Heart right ventricle (tissue), 16 donors: ENCODE measurements at regions not wholly inside any gene's neighbourhood (a gene's known extent, or its start where the extent isn't known, plus 50 kb on each side); places are given as distances from the start of the nearest gene placed in this dataset.

Experiments
- ATAC-seq, 8 donors: fragments of 200-7000 bp; cut with Tn5 transposase; one replicate each; pipeline ENCODE4 v1.9.1; 2020; ENCODE audit warnings: mild to moderate bottlenecking in 8 of 8, moderate library complexity in 8 of 8, moderate number of reproducible peaks in 1 of 8
- DNase-seq, 2 donors: peaks; one replicate each; pipeline ENCODE4 v3.0.0-alpha.2; 2020
- H3K27ac ChIP-seq, 10 donors: fragments of 200-600 bp; sonication (generic) in 2 of 10; one replicate each; pipeline versions ENCODE4 v1.5.0 to v1.8.0; 2020 to 2022; ENCODE audit warnings: mild to moderate bottlenecking in 3 of 10
- H3K27me3 ChIP-seq, 7 donors: fragments of 200-600 bp; one replicate each; pipeline ENCODE4 v1.8.0; 2021 to 2022; ENCODE audit warnings: mild to moderate bottlenecking in 2 of 7
- H3K36me3 ChIP-seq, 9 donors: fragments of 200-600 bp; sonication (generic) in 1 of 9; one replicate each; pipeline versions ENCODE4 v1.5.0 to v1.8.0; 2020 to 2022; ENCODE audit warnings: mild to moderate bottlenecking in 2 of 9
- H3K4me1 ChIP-seq, 9 donors: fragments of 200-600 bp; sonication (generic) in 1 of 9; one replicate each; pipeline versions ENCODE4 v1.5.0 to v1.8.0; 2020 to 2022; ENCODE audit warnings: mild to moderate bottlenecking in 4 of 9
- H3K4me3 ChIP-seq, 10 donors: fragments of 200-600 bp; sonication (generic) in 2 of 10; one replicate each; pipeline versions ENCODE4 v1.5.0 to v1.8.0; 2020 to 2022; ENCODE audit warnings: mild to moderate bottlenecking in 7 of 10, moderate library complexity in 2 of 10
- H3K9me3 ChIP-seq, 11 donors: fragments of 200-600 bp in 10 of 11; sonication (generic) in 2 of 11; one replicate each; pipeline versions ENCODE4 v1.5.0 to v1.8.0; 2013 to 2022; ENCODE audit warnings: mild to moderate bottlenecking in 2 of 11, control low read depth in 1 of 11, moderate library complexity in 1 of 11
- WGBS, 2 donors: extraction: QIAGEN DNeasy Blood & Tissue Kit; methylation state at CpG; one replicate each; pipeline ENCODE4 v1.1.7; 2013; ENCODE audit warnings: inconsistent platforms in 1 of 2; 5-methylcytosine and 5-hydroxymethylcytosine counted together
- intact Hi-C, 10 donors: fragments of 100-400 bp; cut with DNase I; formaldehyde crosslinking; loops; one replicate each; pipeline versions ENCODE4 v1.11.1 to v1.14.2; 2022
- TF ChIP-seq, protein P1 (sequence below), 9 donors: fragments of 200-600 bp; sonication (generic) in 2 of 9; IDR thresholded peaks; one replicate each; pipeline versions ENCODE4 v1.5.0 to v1.8.0; 2021 to 2022; ENCODE audit warnings: antibody characterized with exemption in 9 of 9, mild to moderate bottlenecking in 5 of 9, moderate library complexity in 1 of 9
- donor health status: Arrhythmogenic right ventricular cardiomyopathy.
- donor health status: ischemic (EF 13 %, LVEDD 7.1; RV severe dilation, severe dysfunction).
- donor health status: healthy with polysubstance abuse.
- donor health status: DM: no; HTN: yes; CAD: no.
- donor health status: DM: no; HTN: no; CAD: no.
- donor health status: ischemic (EF 25% LVEDD 6.9; RV normal size, moderate dysfunction).
- donor health status: ischemic (EF 25% LVEDD 5.7; RV mildly dilated, moderate dysfunction).
- donor health status: healthy.
- donor health status: DM: yes; HTN: yes; CAD: no.
- donor health status: Ischemic cardiomyopathy.
- donor health status: ischemic (EF 35%, LVEDD 5.7; RV mildly dilated, moderate dysfunction).
- donor health status: nonischemic (EF 11% LVEDD 7.7; RV severe dilation, severe dysfunction).
- donor health status: DM: yes; HTN: yes; CAD: no.
- donor health status: PGD.
- donor health status: ischemic (EF 29% LVEDD 5.4; RV normal size, mild dysfunction).
- donor health status: nonischemic (EF 23%, LVEDD 6.1; RV moderate dilation, normal function).

DNA sequence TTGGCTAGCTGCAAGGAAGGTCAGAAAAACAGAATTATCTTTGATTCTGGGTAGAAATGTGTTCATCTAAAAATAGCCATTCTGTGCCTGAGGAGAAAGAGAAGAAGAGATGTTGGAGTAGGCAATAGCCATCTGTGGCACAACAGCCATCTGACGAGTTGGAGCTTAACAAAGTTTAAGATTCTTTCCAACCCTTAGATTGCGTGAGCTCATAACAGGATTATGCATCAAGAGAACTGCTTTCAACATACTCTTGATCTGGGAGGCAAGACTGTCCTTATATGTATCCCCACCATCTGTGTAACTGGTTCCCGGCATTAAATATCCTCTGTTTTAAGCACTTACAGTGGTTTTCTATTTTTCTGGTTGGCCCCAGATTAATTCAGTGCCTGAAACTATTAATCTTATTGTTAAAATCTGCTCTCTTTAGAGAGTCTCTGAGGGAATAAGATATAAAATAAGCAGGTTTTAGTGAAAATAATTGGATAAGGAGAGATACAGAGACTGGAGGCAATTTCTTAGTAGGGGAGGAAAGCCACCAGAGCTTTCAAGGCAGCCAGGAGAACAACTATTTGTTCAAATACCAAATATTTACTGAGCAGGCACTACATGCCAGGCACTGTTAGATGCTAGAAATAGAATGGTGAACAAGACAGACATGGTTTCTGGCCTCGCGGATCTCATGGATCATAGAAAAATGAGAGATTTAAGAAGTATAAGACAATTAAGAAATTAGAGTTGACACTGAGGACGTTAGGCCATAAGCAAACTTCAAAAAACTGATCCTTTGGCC lies 398.0 kb downstream of the SMARCA1 start:
- Histone ChIP-seq H3K27me3 (peaks cover 0 to 18% (median 0%) of the 10 kb centered on the region in 7 donors), H3K4me1 (no peaks in the 10 kb centered on the region), H3K9me3 (no peaks in the 10 kb centered on the region), H3K4me3 (no peak overlapping the region), H3K36me3 (no peaks in the 10 kb centered on the region), H3K27ac (no peak overlapping the region)
- intact Hi-C loops: no loop called here
- TF ChIP-seq, protein P1, sequence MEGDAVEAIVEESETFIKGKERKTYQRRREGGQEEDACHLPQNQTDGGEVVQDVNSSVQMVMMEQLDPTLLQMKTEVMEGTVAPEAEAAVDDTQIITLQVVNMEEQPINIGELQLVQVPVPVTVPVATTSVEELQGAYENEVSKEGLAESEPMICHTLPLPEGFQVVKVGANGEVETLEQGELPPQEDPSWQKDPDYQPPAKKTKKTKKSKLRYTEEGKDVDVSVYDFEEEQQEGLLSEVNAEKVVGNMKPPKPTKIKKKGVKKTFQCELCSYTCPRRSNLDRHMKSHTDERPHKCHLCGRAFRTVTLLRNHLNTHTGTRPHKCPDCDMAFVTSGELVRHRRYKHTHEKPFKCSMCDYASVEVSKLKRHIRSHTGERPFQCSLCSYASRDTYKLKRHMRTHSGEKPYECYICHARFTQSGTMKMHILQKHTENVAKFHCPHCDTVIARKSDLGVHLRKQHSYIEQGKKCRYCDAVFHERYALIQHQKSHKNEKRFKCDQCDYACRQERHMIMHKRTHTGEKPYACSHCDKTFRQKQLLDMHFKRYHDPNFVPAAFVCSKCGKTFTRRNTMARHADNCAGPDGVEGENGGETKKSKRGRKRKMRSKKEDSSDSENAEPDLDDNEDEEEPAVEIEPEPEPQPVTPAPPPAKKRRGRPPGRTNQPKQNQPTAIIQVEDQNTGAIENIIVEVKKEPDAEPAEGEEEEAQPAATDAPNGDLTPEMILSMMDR (IDR thresholded peaks at IDR 0.05): no peak
- DNase-seq (no peak), ATAC-seq (no peak)
- 81 to 95% methylated on average over 6 of the region's 6 CpGs for WGBS, 2 donors

DNA sequence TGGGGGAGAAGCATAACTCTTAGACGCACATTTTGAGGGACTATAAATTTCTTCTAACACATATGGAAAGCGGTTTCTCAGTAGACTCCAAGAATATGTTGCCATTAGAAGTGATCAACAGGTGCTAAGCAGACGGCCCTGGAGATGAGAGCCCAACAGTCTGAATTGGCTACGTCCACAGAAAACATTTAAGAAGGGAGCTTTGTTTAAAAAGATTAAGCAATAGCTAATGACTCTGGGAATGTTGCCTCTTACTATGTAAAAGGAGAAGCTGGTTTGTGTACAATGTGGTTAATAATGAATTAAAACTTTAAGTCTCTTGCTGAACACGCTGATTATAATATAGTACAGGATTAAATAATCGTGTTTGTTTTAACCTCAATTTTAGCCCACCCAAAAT lies 399.5 kb downstream of the SMARCA1 start:
- peaks cover 0 to 12% (median 0%) of the 10 kb centered on the region in 7 donors for H3K27me3 ChIP-seq
- ATAC-seq (no peak), DNase-seq (no peak)
- no peaks in the 10 kb centered on the region for H3K9me3 ChIP-seq
- no peak overlapping the region for H3K27ac ChIP-seq
- H3K36me3 ChIP-seq: no peaks in the 10 kb centered on the region
- WGBS, 2 donors: 83 to 85% methylated on average over 6 of the region's 6 CpGs
- no peaks in the 10 kb centered on the region for H3K4me1 ChIP-seq
- no peak overlapping the region for H3K4me3 ChIP-seq
- intact Hi-C loops: no loop called here
- TF ChIP-seq, protein P1 (IDR thresholded peaks at IDR 0.05): no peak

DNA sequence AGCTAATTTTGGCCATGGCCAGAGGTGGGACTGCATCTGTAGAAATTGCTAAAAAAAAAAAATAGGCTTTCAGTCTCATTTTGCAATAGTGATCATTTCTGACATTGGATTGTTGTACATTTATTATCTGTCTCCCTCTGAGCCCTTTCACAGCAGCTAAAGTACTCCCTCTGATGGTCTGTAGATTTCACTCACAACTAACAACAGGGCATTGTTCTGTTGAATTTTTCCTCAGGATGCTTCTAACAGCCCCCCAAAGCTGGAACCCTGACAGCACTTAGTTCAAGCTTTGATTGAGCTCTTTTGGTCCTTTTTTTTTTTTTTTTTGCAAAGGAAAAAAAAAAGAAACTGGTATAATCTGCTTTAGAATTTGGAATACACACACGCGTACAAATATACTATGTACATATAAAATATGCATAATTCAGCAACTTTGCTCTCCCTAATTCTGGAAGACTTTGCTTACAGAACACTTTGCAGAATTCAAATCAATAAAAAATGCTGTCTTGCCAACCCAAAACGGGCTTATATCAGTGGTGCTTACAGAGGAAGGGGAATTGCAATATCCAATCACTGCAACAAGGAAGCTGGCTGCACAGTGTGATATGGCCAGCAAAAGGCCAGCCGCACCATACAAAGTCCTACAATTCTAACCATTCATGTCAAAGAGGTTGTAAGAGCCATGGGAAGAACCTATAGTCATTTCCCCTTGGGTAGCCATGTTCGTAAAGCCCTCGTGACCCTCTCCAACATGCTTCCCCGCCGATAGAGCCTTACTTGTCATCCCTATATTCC lies 406.4 kb downstream of the SMARCA1 start:
- no peak overlapping the region for H3K4me3 ChIP-seq
- intact Hi-C loops: loop anchor here in 1 of 10 donors (1.0 kb wide), 1 partner anchor 21 kb away; no protein-coding TSS in a partner anchor
- H3K27me3 ChIP-seq: peaks cover 0 to 2% (median 0%) of the 10 kb centered on the region in 7 donors
- no peak overlapping the region for H3K27ac ChIP-seq
- DNase-seq: no peak
- H3K36me3 ChIP-seq: no peaks in the 10 kb centered on the region
- TF ChIP-seq, protein P1 (IDR thresholded peaks at IDR 0.05): no peak
- no peak for ATAC-seq
- 75 to 83% methylated on average over 8 of the region's 8 CpGs for WGBS, 2 donors
- H3K4me1 ChIP-seq: no peaks in the 10 kb centered on the region
- H3K9me3 ChIP-seq: no peaks in the 10 kb centered on the region

DNA sequence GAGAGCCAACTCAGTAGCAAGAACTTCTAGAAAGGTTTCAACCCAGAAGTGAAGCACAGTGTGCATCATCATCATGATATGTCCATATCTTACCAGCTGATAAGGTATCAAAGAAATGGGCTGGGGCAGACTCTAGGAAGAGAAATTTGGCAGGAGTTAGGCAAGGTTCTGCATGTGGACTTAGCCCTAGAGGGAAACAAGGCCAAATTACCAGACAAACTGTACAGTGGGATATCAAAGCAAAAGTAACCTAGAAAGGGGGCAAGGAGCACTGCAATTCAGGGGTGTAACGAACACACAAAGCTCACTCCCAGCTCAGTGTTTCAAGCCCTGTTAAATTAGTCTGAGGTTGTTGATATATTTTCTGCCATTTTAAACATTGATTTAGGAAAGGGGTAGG lies 407.4 kb downstream of the SMARCA1 start:
- Histone ChIP-seq H3K9me3 (no peaks in the 10 kb centered on the region), H3K27ac (no peak overlapping the region)

More for the DNA sequence above, 407.4 kb downstream of the SMARCA1 start:
- WGBS, 2 donors: 85 to 100% methylated on average over 1 of the region's 1 CpG
- H3K36me3 ChIP-seq: no peaks in the 10 kb centered on the region
- TF ChIP-seq, protein P1 (IDR thresholded peaks at IDR 0.05): no peak
- H3K4me1 ChIP-seq: no peaks in the 10 kb centered on the region
- no peak overlapping the region for H3K4me3 ChIP-seq
- ATAC-seq (no peak), DNase-seq (no peak)
- intact Hi-C loops: loop anchor here in 1 of 10 donors (1.0 kb wide), 1 partner anchor 22 kb away; no protein-coding TSS in a partner anchor
- peaks cover 0 to 7% (median 0%) of the 10 kb centered on the region in 7 donors for H3K27me3 ChIP-seq
